ENCODE measurements at regions not wholly inside any gene's neighbourhood (a gene's known extent, or its start where the extent isn't known, plus 50 kb on each side); places are given as distances from the start of the nearest gene placed in this dataset.
"Not testable (repeated sequence)": the region's sequence is repeated elsewhere in the genome, so short reads cannot be mapped to it uniquely, and the experiment has no call there.

- DNase-seq (ENCODE audit: low spot score), result no peak
Measured at GRCh38 chr2:83969085-83969484, 490.0 kb downstream of the SUCLG1 start.

GRCh38 chr2:83967854-83968253 lies 491.2 kb downstream of the SUCLG1 start:
- no peak for DNase-seq (ENCODE audit: low spot score)

- DNase-seq (ENCODE audit: low spot score), result not testable (repeated sequence)
Measured at GRCh38 chr2:83966946-83967345, 492.1 kb downstream of the SUCLG1 start.

GRCh38 chr2:83961512-83961911 lies 497.6 kb downstream of the SUCLG1 start:
- DNase-seq (ENCODE audit: low spot score), result no peak

GRCh38 chr2:83960371-83960770 lies 498.7 kb downstream of the SUCLG1 start:
- DNase-seq (ENCODE audit: low spot score), result no peak

- no peak for DNase-seq (ENCODE audit: low spot score)
Measured at GRCh38 chr2:83959266-83959665, 499.8 kb downstream of the SUCLG1 start.

- DNase-seq (ENCODE audit: low spot score), result no peak
Measured at GRCh38 chr2:83956991-83957390, 502.1 kb downstream of the SUCLG1 start.

- DNase-seq (ENCODE audit: low spot score), result no peak
Measured at GRCh38 chr2:83953697-83954096, 505.4 kb downstream of the SUCLG1 start.

GRCh38 chr2:83951378-83951947 lies 507.6 kb downstream of the SUCLG1 start:
- no peak for DNase-seq (ENCODE audit: low spot score)

GRCh38 chr2:83949361-83949760 lies 509.7 kb downstream of the SUCLG1 start:
- DNase-seq (ENCODE audit: low spot score), result no peak

GRCh38 chr2:83944191-83944590 lies 514.9 kb downstream of the SUCLG1 start:
- no peak for DNase-seq (ENCODE audit: low spot score)

- no peak for DNase-seq (ENCODE audit: low spot score)
Measured at GRCh38 chr2:83943265-83943664, 515.8 kb downstream of the SUCLG1 start.

GRCh38 chr2:83941886-83942285 lies 517.2 kb downstream of the SUCLG1 start:
- DNase-seq (ENCODE audit: low spot score), result no peak

- DNase-seq (ENCODE audit: low spot score), result no peak
Measured at GRCh38 chr2:83933749-83934148, 525.3 kb downstream of the SUCLG1 start.

- DNase-seq (ENCODE audit: low spot score), result no peak
Measured at GRCh38 chr2:83923531-83923930, 535.5 kb downstream of the SUCLG1 start.

GRCh38 chr2:83916559-83916958 lies 542.5 kb downstream of the SUCLG1 start:
- no peak for DNase-seq (ENCODE audit: low spot score)

- DNase-seq (ENCODE audit: low spot score), result no peak
Measured at GRCh38 chr2:83915381-83915780, 543.7 kb downstream of the SUCLG1 start.

- DNase-seq (ENCODE audit: low spot score), result no peak
Measured at GRCh38 chr2:83908750-83909149, 550.3 kb downstream of the SUCLG1 start.

GRCh38 chr2:83901317-83901716 lies 557.8 kb downstream of the SUCLG1 start:
- no peak for DNase-seq (ENCODE audit: low spot score)

- DNase-seq (ENCODE audit: low spot score), result no peak
Measured at GRCh38 chr2:83900862-83901261, 558.2 kb downstream of the SUCLG1 start.

GRCh38 chr2:83899271-83899670 lies 559.8 kb downstream of the SUCLG1 start:
- no peak for DNase-seq (ENCODE audit: low spot score)

- DNase-seq (ENCODE audit: low spot score), result no peak
Measured at GRCh38 chr2:83894976-83895375, 564.1 kb downstream of the SUCLG1 start.

GRCh38 chr2:83887757-83888156 lies 571.3 kb downstream of the SUCLG1 start:
- DNase-seq (ENCODE audit: low spot score), result no peak

GRCh38 chr2:83879127-83879526 lies 580.0 kb downstream of the SUCLG1 start:
- no peak for DNase-seq (ENCODE audit: low spot score)

GRCh38 chr2:83877261-83877660 lies 581.8 kb downstream of the SUCLG1 start:
- not testable (repeated sequence) for DNase-seq (ENCODE audit: low spot score)
